SU-DHL-6 (cell line): ENCODE measurements at regions not wholly inside any gene's neighbourhood (a gene's known extent, or its start where the extent isn't known, plus 50 kb on each side); places are given as distances from the start of the nearest gene placed in this dataset.

Experiments
- H2AFZ ChIP-seq: fragments of 200-600 bp; sonication (generic); 2 replicates; pipeline ENCODE4 v1.6.1; 2014; ENCODE audit warnings: low read depth, mild to moderate bottlenecking, moderate library complexity, mixed read lengths, antibody characterized with exemption, low read length; ENCODE audit not compliant: severe bottlenecking
- H3F3A ChIP-seq: fragments of 200-600 bp; shearing (Covaris generic); 2 replicates; pipeline ENCODE4 v1.6.0; 2016; ENCODE audit warnings: antibody characterized with exemption, mild to moderate bottlenecking; ENCODE audit not compliant: insufficient read depth
- H3K27ac ChIP-seq: fragments of 200-600 bp; sonication (generic); 2 replicates; pipeline ENCODE4 v1.5.1; 2016; ENCODE audit warnings: low read depth, mild to moderate bottlenecking, low read length, moderate library complexity, mixed read lengths
- H3K27me3 ChIP-seq: fragments of 200-600 bp; sonication (generic), shearing (Covaris generic); 2 replicates; pipeline ENCODE4 v1.6.0; 2014; ENCODE audit warnings: mild to moderate bottlenecking, low read length
- H3K36me3 ChIP-seq: fragments of 200-600 bp; sonication (generic); 2 replicates; pipeline ENCODE4 v1.6.1; 2014; ENCODE audit warnings: mild to moderate bottlenecking, low read length, mixed read lengths
- H3K4me2 ChIP-seq: fragments of 300-600, 200-600 bp; shearing (Covaris generic), sonication (generic); 2 replicates; pipeline ENCODE4 v1.6.0; 2014; ENCODE audit warnings: low read length, low read depth, mild to moderate bottlenecking; ENCODE audit not compliant: poor library complexity, severe bottlenecking
- H3K4me3 ChIP-seq: fragments of 200-600 bp; sonication (generic); 2 replicates; pipeline ENCODE4 v1.5.1; 2014; ENCODE audit warnings: antibody characterized with exemption, low read length, mild to moderate bottlenecking, mixed read lengths; ENCODE audit not compliant: insufficient read depth, poor library complexity, severe bottlenecking
- H3K79me2 ChIP-seq: fragments of 200-600 bp; sonication (generic); 2 replicates; pipeline ENCODE4 v1.6.1; 2014; ENCODE audit warnings: mild to moderate bottlenecking, low read length, moderate library complexity; ENCODE audit not compliant: insufficient read depth
- H3K9ac ChIP-seq: fragments of 200-600 bp; sonication (generic); 2 replicates; pipeline ENCODE4 v1.7.0; 2014; ENCODE audit warnings: mild to moderate bottlenecking, low read length
- H3K9me2 ChIP-seq: fragments of 200-600 bp; sonication (generic); replicated peaks from 2 replicates; pipeline ENCODE4 v1.6.1; 2014; ENCODE audit warnings: low read length; ENCODE audit not compliant: insufficient read depth
- H3K9me3 ChIP-seq: fragments of 200-600 bp; sonication (generic); 2 replicates; pipeline ENCODE4 v1.6.1; 2014; ENCODE audit warnings: low read length, mixed read lengths; ENCODE audit not compliant: insufficient read depth
- H4K20me1 ChIP-seq: fragments of 200-600 bp; sonication (generic); 2 replicates; pipeline ENCODE4 v1.6.1; 2014; ENCODE audit warnings: low read depth, mild to moderate bottlenecking, antibody characterized with exemption, low read length, moderate library complexity, mixed read lengths
- CTCF ChIP-seq: fragments of 200-600 bp; sonication (generic); IDR thresholded peaks from one replicate; pipeline ENCODE4 v1.5.1; 2017; ENCODE audit warnings: antibody characterized with exemption, mild to moderate bottlenecking, low read length, moderate library complexity; ENCODE audit not compliant: insufficient read depth, poor library complexity, severe bottlenecking
- EZH2phosphoT487 ChIP-seq: fragments of 200-600 bp; sonication (generic), shearing (Covaris generic); conservative IDR thresholded peaks from 2 replicates; pipeline ENCODE4 v1.6.1; 2018; ENCODE audit warnings: mild to moderate bottlenecking, antibody characterized with exemption, low read length, moderate library complexity, mixed read lengths

DNA sequence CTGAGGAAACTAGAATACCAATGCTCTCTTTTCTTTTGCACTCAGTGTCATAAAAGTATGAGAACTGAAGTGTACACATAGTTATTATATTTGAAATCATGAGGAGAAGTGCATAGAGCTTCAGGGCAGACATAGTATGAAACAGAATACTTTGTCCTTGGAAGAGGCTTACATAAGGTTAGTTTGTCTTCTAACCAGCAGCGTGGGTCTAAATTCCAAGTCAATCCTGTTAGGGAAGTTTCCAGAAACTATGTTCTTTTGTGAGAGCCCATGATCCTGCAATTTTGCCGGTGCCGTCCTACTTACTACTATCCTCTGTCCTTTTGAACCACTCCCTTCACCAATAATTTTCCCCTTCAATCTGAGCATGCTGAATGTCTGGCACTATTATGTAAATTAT lies 156.2 kb downstream of the PABPC4L start:
- Histone ChIP-seq H4K20me1 (no peaks in the 10 kb centered on the region), H3K27ac (no peak overlapping the region), H2AFZ (no peak overlapping the region)

DNA sequence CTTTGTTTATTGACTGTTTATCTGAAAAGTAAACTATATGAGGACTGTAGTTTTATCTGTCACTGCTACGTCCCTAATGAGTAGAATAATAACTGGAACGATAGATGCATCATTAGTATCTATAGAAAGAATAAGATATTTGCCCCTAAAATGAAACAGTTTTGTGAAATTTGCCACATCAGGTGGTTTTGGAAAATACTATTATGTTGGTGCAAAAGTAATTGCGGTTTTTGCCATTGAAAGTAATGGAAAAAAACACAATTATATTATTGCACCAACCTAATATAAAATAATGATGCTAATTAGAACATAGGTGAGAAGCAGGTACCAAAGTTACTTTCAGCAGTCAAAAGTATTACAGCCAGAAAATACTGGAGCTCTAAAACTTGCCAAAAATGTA lies 158.3 kb downstream of the PABPC4L start:
- Histone ChIP-seq H3K79me2 (no peaks in the 10 kb centered on the region), H3K9me3 (no peaks in the 10 kb centered on the region), H3K4me3 (no peak overlapping the region), H2AFZ (no peak overlapping the region), H3K36me3 (no peaks in the 10 kb centered on the region), H3K4me2 (no peak overlapping the region), H3K27me3 (no peaks in the 10 kb centered on the region), H3K27ac (no peak overlapping the region), H3F3A (no peaks in the 10 kb centered on the region), H4K20me1 (no peaks in the 10 kb centered on the region), H3K9ac (no peak overlapping the region), H3K9me2 (no peaks in the 10 kb centered on the region)
- TF ChIP-seq CTCF (no peak), EZH2phosphoT487 (no peak)

More for the DNA sequence above, 156.2 kb downstream of the PABPC4L start:
- Histone ChIP-seq H3F3A (no peaks in the 10 kb centered on the region), H3K4me3 (no peak overlapping the region), H3K36me3 (no peaks in the 10 kb centered on the region), H3K9me3 (no peaks in the 10 kb centered on the region), H3K4me2 (no peak overlapping the region), H3K79me2 (no peaks in the 10 kb centered on the region), H3K9ac (no peak overlapping the region), H3K27me3 (no peaks in the 10 kb centered on the region), H3K9me2 (no peaks in the 10 kb centered on the region)
- no peak for TF ChIP-seq EZH2phosphoT487
- no peak for TF ChIP-seq CTCF

DNA sequence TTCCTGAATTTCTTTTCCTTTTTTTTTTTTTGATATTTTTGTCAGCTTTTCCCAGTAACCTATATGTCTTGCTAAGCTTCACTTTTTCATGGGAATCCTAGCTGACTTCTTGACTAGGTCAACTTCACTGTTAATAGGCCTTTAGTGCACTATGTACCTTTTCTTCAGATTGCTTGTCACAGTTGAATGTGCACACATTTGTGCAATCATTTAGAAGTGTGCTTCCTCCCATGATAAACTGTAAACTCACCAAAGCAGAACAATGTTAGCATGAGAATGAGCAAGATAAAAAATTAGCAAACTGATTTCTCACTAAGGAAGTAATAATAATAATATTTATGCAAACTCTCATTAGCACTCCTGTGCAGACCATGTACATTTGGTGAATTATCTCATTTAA lies 173.2 kb downstream of the PABPC4L start:
- no peak overlapping the region for H3K4me2 ChIP-seq
- TF ChIP-seq CTCF = no peak
- TF ChIP-seq EZH2phosphoT487 = no peak

GRCh38 chr4:134027931-134028330 lies 173.7 kb downstream of the PABPC4L start:
- no peak overlapping the region for H2AFZ ChIP-seq
- H3F3A ChIP-seq = no peaks in the 10 kb centered on the region
- H3K27me3 ChIP-seq = no peaks in the 10 kb centered on the region
- no peak overlapping the region for H3K4me2 ChIP-seq
- no peaks in the 10 kb centered on the region for H3K9me2 ChIP-seq
- H4K20me1 ChIP-seq = no peaks in the 10 kb centered on the region
- no peak for TF ChIP-seq EZH2phosphoT487
- no peak for TF ChIP-seq CTCF
- H3K9me3 ChIP-seq = no peaks in the 10 kb centered on the region
- no peak overlapping the region for H3K27ac ChIP-seq
- H3K79me2 ChIP-seq = no peaks in the 10 kb centered on the region
- no peak overlapping the region for H3K9ac ChIP-seq
- no peak overlapping the region for H3K4me3 ChIP-seq
- no peaks in the 10 kb centered on the region for H3K36me3 ChIP-seq

More for the DNA sequence above, 173.2 kb downstream of the PABPC4L start:
- H2AFZ ChIP-seq = no peak overlapping the region
- no peaks in the 10 kb centered on the region for H3K9me2 ChIP-seq
- no peaks in the 10 kb centered on the region for H3K9me3 ChIP-seq
- H3K27ac ChIP-seq = no peak overlapping the region
- H4K20me1 ChIP-seq = no peaks in the 10 kb centered on the region
- H3K79me2 ChIP-seq = no peaks in the 10 kb centered on the region
- H3F3A ChIP-seq = no peaks in the 10 kb centered on the region
- H3K9ac ChIP-seq = no peak overlapping the region
- H3K4me3 ChIP-seq = no peak overlapping the region
- no peaks in the 10 kb centered on the region for H3K36me3 ChIP-seq
- H3K27me3 ChIP-seq = no peaks in the 10 kb centered on the region
